ENCODE measurements at regions not wholly inside any gene's neighbourhood (a gene's known extent, or its start where the extent isn't known, plus 50 kb on each side); places are given as distances from the start of the nearest gene placed in this dataset.

DNA sequence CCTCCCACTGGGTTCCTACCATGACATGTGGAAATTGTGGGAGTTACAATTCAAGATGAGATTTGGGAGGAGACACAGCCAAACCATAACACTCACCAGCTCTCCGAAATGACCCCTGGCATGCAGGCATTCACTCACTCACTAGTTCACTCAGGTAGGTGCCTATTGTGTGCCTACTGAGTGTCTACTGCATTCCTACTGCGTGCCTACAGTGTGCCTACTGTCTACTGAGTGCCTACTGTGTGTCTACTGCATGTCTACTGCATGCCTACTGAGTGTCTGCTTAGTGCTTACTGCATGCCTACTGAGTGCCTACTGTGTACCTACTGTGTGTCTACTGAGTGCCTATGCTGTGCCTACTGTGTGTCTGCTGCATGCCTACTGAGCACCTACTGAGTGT, 71.7 kb upstream of the FZD10 start:
- Histone ChIP-seq H3K9me3 (ENCODE audit: control insufficient read depth in 4 of 4, low read length in 3 of 4) (no peaks in the 10 kb centered on the region), H3K9ac (ENCODE audit: low read depth in 1 of 2, low read length in 2 of 2) (no peak overlapping the region), H3K4me1 (ENCODE audit: control insufficient read depth in 4 of 4, insufficient read depth in 4 of 4, low read length in 3 of 4) (no peaks in the 10 kb centered on the region), H3K27ac (ENCODE audit: low read depth in 1 of 2, low read length in 2 of 2) (no peak overlapping the region), H3K36me3 (ENCODE audit: control insufficient read depth in 4 of 4, insufficient read depth in 3 of 4, low read depth in 1 of 4, low read length in 3 of 4) (no peaks in the 10 kb centered on the region), H3K27me3 (ENCODE audit: control insufficient read depth in 4 of 4, insufficient read depth in 4 of 4, low read length in 3 of 4) (peaks cover 0 to 2% (median 0%) of the 10 kb centered on the region in 4 donors), H3K4me3 (ENCODE audit: low read depth in 1 of 3, low read length in 3 of 3) (no peak overlapping the region)
- TF ChIP-seq JUND (IDR thresholded peaks at IDR 0.05) (no peak), SP1 (IDR thresholded peaks at IDR 0.05) (no peak), REST (IDR thresholded peaks at IDR 0.05) (no peak), RXRA (IDR thresholded peaks at IDR 0.05) (no peak), FOXA1 (IDR thresholded peaks at IDR 0.05) (no peak), GABPA (IDR thresholded peaks at IDR 0.05 in 1 of 2, conservative IDR thresholded peaks at IDR 0.05 in 1 of 2) (no peak)
- DNase-seq (ENCODE audit: low spot score): no peak
- 96% methylated on average over 2 of the region's 2 CpGs for WGBS

DNA sequence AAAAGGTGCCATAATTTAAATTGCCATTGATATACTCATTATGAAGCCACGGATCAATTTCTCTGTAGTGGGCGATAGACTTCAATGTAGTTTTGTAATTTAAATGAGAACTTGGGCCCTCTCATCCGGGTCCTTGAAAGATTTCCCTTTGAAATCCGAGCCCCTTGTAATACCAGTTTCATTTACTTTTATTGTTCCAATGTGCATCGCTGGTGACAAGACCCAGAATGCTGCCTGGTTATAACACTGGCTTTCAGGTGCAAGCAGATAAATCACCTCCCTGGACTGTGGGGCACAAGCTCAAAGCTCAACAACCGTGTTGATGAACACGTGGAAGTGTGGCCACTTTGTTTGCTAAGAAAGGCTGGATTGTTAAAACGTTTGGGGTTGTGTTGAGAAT, 68.9 kb upstream of the FZD10 start:
- TF ChIP-seq FOXA1 (IDR thresholded peaks at IDR 0.05) (no peak), HNF4A (conservative IDR thresholded peaks at IDR 0.05) (no peak), REST (IDR thresholded peaks at IDR 0.05) (no peak), RAD21 (IDR thresholded peaks at IDR 0.05) (no peak), FOXA2 (IDR thresholded peaks at IDR 0.05) (no peak), RXRA (IDR thresholded peaks at IDR 0.05) (no peak), EGR1 (IDR thresholded peaks at IDR 0.05; ENCODE audit: low read depth in 2 of 2) (no peak), SP1 (IDR thresholded peaks at IDR 0.05) (no peak), HNF4G (IDR thresholded peaks at IDR 0.05) (no peak), YY1 (IDR thresholded peaks at IDR 0.05) (no peak), JUND (IDR thresholded peaks at IDR 0.05) (no peak), ZBTB33 (IDR thresholded peaks at IDR 0.05) (no peak), GABPA (IDR thresholded peaks at IDR 0.05 in 1 of 2, conservative IDR thresholded peaks at IDR 0.05 in 1 of 2) (no peak), NR2F2 (IDR thresholded peaks at IDR 0.05) (no peak), TAF1 (conservative IDR thresholded peaks at IDR 0.05) (no peak)
- TF ChIP-seq, protein P1, sequence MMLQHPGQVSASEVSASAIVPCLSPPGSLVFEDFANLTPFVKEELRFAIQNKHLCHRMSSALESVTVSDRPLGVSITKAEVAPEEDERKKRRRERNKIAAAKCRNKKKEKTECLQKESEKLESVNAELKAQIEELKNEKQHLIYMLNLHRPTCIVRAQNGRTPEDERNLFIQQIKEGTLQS (IDR thresholded peaks at IDR 0.05): no peak
- TF ChIP-seq, protein P2, sequence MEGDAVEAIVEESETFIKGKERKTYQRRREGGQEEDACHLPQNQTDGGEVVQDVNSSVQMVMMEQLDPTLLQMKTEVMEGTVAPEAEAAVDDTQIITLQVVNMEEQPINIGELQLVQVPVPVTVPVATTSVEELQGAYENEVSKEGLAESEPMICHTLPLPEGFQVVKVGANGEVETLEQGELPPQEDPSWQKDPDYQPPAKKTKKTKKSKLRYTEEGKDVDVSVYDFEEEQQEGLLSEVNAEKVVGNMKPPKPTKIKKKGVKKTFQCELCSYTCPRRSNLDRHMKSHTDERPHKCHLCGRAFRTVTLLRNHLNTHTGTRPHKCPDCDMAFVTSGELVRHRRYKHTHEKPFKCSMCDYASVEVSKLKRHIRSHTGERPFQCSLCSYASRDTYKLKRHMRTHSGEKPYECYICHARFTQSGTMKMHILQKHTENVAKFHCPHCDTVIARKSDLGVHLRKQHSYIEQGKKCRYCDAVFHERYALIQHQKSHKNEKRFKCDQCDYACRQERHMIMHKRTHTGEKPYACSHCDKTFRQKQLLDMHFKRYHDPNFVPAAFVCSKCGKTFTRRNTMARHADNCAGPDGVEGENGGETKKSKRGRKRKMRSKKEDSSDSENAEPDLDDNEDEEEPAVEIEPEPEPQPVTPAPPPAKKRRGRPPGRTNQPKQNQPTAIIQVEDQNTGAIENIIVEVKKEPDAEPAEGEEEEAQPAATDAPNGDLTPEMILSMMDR (IDR thresholded peaks at IDR 0.05; ENCODE audit: low read depth, low read length, missing input control): no peak
- TF ChIP-seq, protein P3, sequence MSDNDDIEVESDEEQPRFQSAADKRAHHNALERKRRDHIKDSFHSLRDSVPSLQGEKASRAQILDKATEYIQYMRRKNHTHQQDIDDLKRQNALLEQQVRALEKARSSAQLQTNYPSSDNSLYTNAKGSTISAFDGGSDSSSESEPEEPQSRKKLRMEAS (IDR thresholded peaks at IDR 0.05): no peak
- DNase-seq (ENCODE audit: low spot score): no peak
- Histone ChIP-seq H3K9ac (ENCODE audit: low read depth in 1 of 2, low read length in 2 of 2) (no peak overlapping the region), H3K36me3 (ENCODE audit: control insufficient read depth in 4 of 4, insufficient read depth in 3 of 4, low read depth in 1 of 4, low read length in 3 of 4) (no peaks in the 10 kb centered on the region), H3K4me3 (ENCODE audit: low read depth in 1 of 3, low read length in 3 of 3) (no peak overlapping the region), H3K27me3 (ENCODE audit: control insufficient read depth in 4 of 4, insufficient read depth in 4 of 4, low read length in 3 of 4) (peaks cover 0 to 2% (median 0%) of the 10 kb centered on the region in 4 donors), H3K27ac (ENCODE audit: low read depth in 1 of 2, low read length in 2 of 2) (no peak overlapping the region), H3K4me1 (ENCODE audit: control insufficient read depth in 4 of 4, insufficient read depth in 4 of 4, low read length in 3 of 4) (no peaks in the 10 kb centered on the region), H3K9me3 (ENCODE audit: control insufficient read depth in 4 of 4, low read length in 3 of 4) (no peaks in the 10 kb centered on the region)
- 57% methylated on average over 8 of the region's 8 CpGs for WGBS

All from liver (tissue), 8 donors.